ENCODE measurements at regions not wholly inside any gene's neighbourhood (a gene's known extent, or its start where the extent isn't known, plus 50 kb on each side); places are given as distances from the start of the nearest gene placed in this dataset.

DNA sequence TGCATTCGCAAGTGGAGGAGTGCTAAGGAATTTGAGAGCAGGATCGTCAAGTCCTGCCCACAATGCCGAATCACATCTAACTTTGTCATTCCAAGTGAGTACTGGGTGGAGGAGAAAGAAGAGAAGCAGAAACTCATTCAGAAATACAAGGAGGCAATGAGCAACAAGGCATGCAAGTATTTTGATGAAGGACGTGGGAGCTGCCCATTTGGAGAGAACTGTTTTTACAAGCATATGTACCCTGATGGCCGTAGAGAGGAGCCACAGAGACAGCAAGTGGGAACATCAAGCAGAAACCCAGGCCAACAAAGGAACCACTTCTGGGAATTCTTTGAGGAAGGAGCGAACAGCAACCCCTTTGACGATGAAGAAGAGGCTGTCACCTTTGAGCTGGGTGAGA, 100.2 kb upstream of the MED14 start:
- TF ChIP-seq, protein P1, sequence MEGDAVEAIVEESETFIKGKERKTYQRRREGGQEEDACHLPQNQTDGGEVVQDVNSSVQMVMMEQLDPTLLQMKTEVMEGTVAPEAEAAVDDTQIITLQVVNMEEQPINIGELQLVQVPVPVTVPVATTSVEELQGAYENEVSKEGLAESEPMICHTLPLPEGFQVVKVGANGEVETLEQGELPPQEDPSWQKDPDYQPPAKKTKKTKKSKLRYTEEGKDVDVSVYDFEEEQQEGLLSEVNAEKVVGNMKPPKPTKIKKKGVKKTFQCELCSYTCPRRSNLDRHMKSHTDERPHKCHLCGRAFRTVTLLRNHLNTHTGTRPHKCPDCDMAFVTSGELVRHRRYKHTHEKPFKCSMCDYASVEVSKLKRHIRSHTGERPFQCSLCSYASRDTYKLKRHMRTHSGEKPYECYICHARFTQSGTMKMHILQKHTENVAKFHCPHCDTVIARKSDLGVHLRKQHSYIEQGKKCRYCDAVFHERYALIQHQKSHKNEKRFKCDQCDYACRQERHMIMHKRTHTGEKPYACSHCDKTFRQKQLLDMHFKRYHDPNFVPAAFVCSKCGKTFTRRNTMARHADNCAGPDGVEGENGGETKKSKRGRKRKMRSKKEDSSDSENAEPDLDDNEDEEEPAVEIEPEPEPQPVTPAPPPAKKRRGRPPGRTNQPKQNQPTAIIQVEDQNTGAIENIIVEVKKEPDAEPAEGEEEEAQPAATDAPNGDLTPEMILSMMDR (IDR thresholded peaks at IDR 0.05; ENCODE audit: borderline replicate concordance, insufficient read depth, low read depth, low read length): no peak
- no peak overlapping the region for H3K4me3 ChIP-seq (ENCODE audit: low read depth, low read length)

DNA sequence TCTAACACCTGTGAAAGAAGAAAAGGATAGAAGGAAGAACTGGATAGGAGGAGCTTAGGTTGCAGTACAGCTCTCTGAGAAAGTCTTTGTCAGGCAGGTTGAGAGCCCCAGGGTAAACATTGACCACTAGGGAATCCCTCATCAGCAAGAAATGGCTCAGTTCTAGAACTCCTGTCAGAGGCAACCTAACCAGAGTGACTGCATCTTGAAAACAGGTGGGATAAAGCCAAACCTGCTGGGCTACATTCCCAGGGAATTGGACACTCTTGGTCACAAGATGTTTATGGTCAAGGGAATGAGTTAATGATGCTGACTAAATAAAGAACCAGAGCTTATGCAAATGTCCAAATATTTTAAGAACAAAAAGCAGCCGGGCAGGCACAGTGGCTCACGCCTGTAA, 108.3 kb upstream of the MED14 start:
- no peak overlapping the region for H3K4me3 ChIP-seq (ENCODE audit: low read depth, low read length)
- TF ChIP-seq, protein P1 (IDR thresholded peaks at IDR 0.05; ENCODE audit: borderline replicate concordance, insufficient read depth, low read depth, low read length): no peak

DNA sequence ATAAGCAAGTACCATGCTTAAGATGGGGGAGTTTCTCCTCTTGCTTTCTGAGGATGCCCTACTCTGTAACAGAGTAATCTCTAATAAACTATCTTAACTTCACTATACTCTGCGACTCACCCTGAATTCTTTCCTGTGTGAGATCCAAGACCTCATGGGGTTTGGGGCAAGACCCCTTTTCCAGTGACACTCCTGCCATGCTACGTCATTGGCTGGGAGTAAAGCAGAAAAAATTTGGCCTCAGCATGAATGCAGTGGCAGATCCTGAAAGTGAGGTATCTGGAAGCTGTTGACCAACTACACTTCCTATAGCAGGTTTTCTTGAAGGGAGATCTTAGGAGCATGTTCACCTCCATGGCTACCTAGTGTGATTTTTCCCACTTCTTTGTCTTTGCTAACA, 109.1 kb upstream of the MED14 start:
- no peak overlapping the region for H3K4me3 ChIP-seq (ENCODE audit: low read depth, low read length)
- TF ChIP-seq, protein P1 (IDR thresholded peaks at IDR 0.05; ENCODE audit: borderline replicate concordance, insufficient read depth, low read depth, low read length): no peak

DNA sequence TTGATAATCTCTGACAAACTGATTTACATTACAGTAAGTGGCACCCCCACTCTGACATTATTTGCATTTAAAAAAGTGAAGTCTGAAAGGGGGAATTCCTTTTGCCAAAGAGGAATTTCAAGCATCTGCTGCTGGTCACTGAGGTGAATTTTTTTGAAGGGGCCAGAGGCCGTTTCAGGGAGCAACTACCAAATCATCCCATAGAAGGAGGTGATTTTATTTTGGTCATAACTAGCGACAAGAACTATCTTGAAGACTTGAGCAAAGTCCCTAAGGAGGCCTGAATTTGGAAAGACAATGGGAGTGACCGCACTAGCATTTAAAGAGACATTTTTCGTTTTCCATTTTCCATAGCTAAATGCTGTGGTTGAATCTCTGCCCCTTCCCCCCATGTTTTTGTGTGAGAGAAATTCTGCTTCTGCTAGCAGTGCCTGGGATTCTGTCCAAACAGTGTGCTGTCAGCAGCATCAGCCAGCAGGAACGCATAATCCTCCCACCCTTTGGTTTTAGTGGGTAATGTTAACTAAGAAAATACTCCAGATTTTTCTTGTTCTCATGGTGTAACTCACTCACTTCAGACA, 110.1 kb upstream of the MED14 start:
- H3K4me3 ChIP-seq (ENCODE audit: low read depth, low read length): no peak overlapping the region
- TF ChIP-seq, protein P1 (IDR thresholded peaks at IDR 0.05; ENCODE audit: borderline replicate concordance, insufficient read depth, low read depth, low read length): no peak

DNA sequence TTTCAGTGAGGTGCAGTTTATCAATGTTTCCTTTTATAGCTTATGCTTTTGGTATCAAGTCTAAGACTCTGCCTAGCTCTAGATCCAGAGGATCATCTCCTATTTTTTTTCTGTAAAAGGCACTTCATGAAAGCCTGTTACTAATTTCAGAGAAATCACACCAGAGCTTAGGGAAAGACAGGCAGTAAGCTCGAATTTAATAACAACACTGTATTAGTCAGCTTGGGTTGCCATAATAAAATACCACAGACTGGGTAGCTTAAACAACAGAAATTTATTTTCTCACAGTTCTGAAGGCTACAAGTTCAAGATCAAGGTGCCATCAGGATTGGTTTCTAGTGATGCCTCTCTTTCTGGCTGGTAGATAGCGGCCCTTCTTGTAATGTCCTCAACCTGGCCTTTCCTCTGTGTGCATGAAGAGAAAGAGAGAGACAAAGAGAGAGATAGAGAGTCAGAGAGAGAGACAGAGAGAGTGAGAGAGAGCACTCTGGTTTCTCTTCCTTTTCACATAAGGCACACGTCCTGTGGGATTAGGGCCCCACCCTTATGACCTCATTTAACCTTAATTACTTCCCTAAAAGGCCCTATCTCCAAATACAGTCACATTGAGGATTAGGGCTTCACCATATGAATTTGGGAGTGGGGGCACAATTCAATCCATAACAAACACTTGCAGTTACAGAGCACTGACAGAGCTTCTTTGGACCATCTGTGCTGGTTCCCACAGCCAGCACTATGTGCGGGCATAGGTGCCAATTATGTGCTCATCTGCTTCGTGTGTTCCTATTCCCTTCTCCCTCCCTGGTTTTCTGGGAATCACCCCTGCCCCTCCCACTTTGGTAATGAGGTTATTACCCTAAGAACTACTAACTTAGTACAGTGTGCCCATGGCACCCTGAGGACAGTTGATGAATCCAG, 114.8 kb upstream of the MED14 start:
- H3K4me3 ChIP-seq (ENCODE audit: low read depth, low read length): no peak overlapping the region
- TF ChIP-seq, protein P1 (IDR thresholded peaks at IDR 0.05; ENCODE audit: borderline replicate concordance, insufficient read depth, low read depth, low read length): no peak

DNA sequence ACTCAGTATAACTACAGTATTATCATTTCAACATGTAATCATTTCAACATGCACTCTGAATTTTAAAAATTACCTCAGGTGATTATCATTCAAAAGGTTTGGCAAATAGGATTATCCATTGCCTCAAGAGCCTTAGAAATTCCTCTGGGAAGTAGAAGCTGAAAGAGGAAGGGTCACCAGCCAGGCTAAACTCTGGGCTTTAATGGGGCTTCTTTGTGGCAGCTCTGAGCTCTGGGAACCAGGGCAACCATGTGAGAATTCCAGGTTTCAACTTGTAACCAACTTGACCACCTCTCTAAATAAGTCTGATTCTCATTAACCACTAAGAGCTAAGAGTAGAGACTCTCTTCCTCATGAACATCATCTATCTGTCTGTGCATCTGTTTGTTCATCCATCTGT, 117.2 kb upstream of the MED14 start:
- no peak overlapping the region for H3K4me3 ChIP-seq (ENCODE audit: low read depth, low read length)
- TF ChIP-seq, protein P1 (IDR thresholded peaks at IDR 0.05; ENCODE audit: borderline replicate concordance, insufficient read depth, low read depth, low read length): no peak

All from GM12875 (cell line).